HG03520 (cell line): ENCODE measurements at regions not wholly inside any gene's neighbourhood (a gene's known extent, or its start where the extent isn't known, plus 50 kb on each side); places are given as distances from the start of the nearest gene placed in this dataset.

Source experiments
- ATAC-seq: cut with Tn5 transposase; IDR thresholded peaks from one replicate; pipeline ENCODE4 v1.9.1; 2021; ENCODE audit warnings: mild to moderate bottlenecking, moderate library complexity; ENCODE audit not compliant: unreplicated experiment

- no peak for ATAC-seq
Measured at GRCh38 chr14:49467091-49467490, 119.1 kb downstream of the RPS29 start.

GRCh38 chr14:49464885-49465284 lies 121.3 kb downstream of the RPS29 start:
- ATAC-seq: no peak

GRCh38 chr14:49463146-49463545 lies 123.0 kb downstream of the RPS29 start:
- ATAC-seq: no peak

GRCh38 chr14:49461529-49462401 lies 124.4 kb downstream of the RPS29 start:
- peak; percentile 95 for ATAC-seq

- no peak for ATAC-seq
Measured at GRCh38 chr14:49460662-49461061, 125.5 kb downstream of the RPS29 start.

- no peak for ATAC-seq
Measured at GRCh38 chr14:49456589-49456988, 129.6 kb downstream of the RPS29 start.

- ATAC-seq: no peak
Measured at GRCh38 chr14:49451938-49452337, 134.2 kb downstream of the RPS29 start.

- ATAC-seq: no peak
Measured at GRCh38 chr14:49449749-49450148, 136.4 kb downstream of the RPS29 start.

- ATAC-seq: no peak
Measured at GRCh38 chr14:49447540-49448107, 138.6 kb downstream of the RPS29 start.

GRCh38 chr14:49446801-49447200 lies 139.4 kb downstream of the RPS29 start:
- ATAC-seq: no peak

- ATAC-seq: no peak
Measured at GRCh38 chr14:49438256-49438770, 147.9 kb downstream of the RPS29 start.

GRCh38 chr14:49428076-49428475 lies 158.1 kb downstream of the RPS29 start:
- no peak for ATAC-seq

- no peak for ATAC-seq
Measured at GRCh38 chr14:49427117-49427516, 159.1 kb downstream of the RPS29 start.

- ATAC-seq: no peak
Measured at GRCh38 chr14:49425921-49426320, 160.3 kb downstream of the RPS29 start.

- no peak for ATAC-seq
Measured at GRCh38 chr14:49424436-49425331, 161.5 kb downstream of the RPS29 start.

GRCh38 chr14:49420201-49420600 lies 166.0 kb downstream of the RPS29 start:
- peak; percentile 67 for ATAC-seq

- ATAC-seq: no peak
Measured at GRCh38 chr14:49418789-49419188, 167.4 kb downstream of the RPS29 start.

GRCh38 chr14:49417790-49418189 lies 168.4 kb downstream of the RPS29 start:
- no peak for ATAC-seq

- ATAC-seq: no peak
Measured at GRCh38 chr14:49408187-49408933, 177.8 kb downstream of the RPS29 start.

- ATAC-seq: no peak
Measured at GRCh38 chr14:49405291-49405690, 180.9 kb downstream of the RPS29 start.
